KG1 (cell line): ENCODE measurements at regions not wholly inside any gene's neighbourhood (a gene's known extent, or its start where the extent isn't known, plus 50 kb on each side); places are given as distances from the start of the nearest gene placed in this dataset.

Experiments
- DNase-seq: peaks from one replicate; lab custom pipeline; 2025; lab: John Stamatoyannopoulos, UW

DNA sequence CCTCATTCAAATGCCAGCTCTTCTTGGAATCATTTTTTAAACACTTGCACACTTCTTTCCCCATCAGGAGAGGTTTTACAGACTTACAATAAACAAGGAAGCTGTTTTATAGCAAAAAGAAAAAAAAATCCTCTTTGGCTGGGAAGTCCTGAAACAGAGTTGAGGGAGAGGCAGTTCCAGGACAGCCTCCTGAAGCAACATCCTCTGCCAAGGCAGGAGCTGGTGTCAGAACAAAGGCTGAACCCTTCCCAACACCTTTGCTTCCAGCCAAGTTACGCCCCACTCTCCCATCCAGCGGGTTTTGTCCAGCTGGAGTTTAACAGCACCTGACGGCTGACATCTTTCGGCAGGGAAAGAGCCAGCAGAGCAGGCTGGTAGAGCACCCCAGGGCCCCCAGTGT, 287.8 kb downstream of the RRAGC start:
- DNase-seq: no peak

DNA sequence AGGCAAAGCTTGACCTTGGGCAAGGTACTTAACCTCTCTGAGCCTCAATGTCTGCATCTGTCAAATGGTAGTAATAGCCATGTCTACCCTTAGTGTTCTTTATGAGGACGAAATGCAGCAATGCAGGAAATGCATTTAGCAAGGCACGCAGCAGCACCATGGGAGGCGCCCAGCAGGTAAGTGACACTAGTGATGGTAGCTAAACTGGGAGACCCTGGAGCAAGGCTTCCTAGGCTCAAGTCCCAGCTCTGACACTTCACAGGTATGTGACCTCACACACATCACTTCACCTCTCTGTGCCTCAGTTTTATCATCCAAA, 289.0 kb downstream of the RRAGC start:
- no peak for DNase-seq

DNA sequence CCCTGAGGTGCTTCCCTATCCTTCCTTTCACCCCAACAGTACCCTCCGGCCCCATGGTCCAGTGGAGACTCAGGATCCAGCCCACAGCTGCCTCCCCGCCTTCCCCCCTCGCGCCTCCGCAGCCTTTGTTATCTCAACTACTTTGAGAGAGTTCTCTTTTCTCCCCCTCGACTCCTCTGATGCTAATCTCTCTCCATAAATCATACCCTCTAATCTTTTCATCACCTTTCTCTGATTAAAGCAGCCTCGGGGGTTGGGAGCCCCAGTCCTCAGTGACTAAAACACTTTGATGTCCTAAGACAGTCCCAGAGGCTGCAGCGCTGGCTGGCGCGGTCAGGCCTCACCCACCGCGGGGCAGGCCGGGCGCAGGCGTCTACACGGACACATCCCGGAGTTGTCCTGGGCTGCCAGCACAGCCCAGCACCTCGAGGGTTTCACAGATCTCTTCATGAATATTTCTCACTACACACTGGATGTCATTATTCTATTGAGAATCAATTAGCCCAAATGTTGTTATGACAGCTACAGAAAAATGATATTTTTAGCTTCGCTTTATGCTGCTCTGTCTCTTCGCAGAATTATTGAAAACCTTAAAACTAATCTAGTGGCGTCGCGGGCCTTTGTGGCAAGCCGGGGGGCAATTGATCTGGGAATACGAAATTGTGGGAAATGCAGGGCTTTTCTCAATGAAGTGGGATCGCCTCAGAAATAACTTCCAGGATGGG, 289.5 kb downstream of the RRAGC start:
- no peak for DNase-seq

GRCh38 chr1:38568061-38568857, 291.3 kb downstream of the RRAGC start:
- DNase-seq: no peak

DNA sequence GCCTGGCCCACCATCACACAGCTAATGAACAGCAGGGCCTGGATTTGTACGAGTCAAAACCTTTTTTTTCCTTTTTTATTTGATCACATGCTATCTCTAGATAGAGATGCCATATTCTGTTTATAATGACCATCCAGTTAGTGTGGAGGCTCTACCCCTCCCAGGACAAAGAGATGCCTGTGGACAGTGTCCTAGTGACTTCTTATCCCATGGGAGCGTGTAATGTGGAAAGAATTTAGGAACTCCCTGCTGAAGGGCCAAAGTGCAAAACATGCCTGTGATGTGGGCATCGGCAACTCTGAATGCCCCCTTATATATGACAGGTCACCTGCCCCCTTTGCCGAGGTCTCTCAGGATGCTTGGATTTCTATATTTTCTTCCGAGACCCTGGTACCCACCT, 292.2 kb downstream of the RRAGC start:
- DNase-seq: no peak

GRCh38 chr1:38565020-38565491, 294.5 kb downstream of the RRAGC start:
- no peak for DNase-seq

DNA sequence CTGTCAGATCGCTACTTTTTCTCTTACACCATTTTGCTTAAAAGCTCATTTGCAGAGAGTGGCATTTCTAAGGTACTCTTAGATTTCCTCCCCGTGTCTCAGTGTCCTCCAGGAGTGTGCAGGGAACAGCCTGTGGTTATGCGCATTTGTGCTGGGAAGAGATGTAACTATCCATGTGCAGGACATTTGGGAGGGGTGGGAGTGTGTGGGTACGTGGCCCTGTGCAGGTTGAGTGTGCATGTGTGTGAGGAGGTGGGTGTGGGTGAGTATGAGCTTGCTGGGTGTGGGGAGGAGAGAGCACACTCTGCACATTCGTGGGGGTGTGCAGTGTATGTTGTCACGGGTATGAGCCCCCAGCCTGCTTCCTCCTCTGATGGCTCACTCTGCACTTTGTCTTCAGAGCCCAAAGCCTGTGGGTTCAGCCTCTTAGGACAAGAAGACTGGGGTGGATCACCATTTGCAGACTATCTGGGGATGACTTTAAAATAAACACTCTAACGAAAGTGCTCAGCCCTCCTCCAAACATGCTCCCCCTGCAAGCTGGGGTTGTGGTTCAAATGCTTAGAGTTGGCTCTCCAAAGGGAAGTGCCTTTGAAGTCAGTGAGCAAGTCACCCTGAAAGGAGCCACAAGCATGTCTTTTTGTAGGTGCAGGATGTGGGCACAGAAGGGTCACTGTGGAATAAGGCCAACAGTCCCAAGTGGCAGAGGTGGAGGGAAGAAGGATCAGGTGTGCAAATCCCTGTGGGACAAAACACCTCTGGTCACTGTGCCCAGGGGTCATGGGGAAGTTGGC, 295.4 kb downstream of the RRAGC start:
- DNase-seq: no peak

DNA sequence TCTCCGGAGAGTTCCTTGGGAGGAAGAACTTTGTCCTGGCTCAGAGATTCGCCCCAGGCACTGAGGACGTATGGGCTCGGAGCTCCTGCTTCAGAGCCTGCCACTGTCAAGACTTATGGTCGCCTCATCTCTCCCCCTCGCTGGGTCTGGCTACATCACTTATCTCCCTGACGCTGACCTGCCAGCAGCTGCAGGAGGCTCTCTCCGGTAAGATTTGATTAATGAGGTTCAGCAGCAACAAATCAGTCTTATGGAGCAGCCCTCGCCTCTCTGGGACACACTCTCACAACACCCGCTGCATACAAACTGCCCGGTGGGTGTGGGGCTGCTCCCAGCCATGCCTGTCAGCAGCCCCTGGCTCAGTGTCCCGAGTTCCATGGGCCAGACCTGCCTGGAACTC, 297.8 kb downstream of the RRAGC start:
- no peak for DNase-seq

DNA sequence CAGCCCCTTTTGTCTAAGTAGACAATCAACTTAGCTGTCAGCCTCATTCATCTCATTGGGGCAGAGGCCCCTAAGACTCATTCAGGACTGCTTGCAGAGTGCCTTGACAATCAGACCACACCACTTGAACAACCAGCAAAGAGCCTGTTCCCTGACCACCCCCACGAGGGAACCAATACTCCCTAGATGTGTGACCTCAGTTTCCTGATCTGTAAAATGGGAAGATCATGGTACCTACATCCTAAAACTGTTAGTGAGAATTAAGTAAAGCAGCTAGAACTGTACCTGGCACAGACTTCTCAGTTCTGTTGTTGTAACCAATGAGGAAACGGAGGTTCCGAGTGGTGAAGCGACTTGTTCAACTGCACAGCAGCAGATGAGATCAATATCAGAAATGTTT, 298.5 kb downstream of the RRAGC start:
- no peak for DNase-seq

GRCh38 chr1:38560457-38560856, 299.1 kb downstream of the RRAGC start:
- no peak for DNase-seq

DNA sequence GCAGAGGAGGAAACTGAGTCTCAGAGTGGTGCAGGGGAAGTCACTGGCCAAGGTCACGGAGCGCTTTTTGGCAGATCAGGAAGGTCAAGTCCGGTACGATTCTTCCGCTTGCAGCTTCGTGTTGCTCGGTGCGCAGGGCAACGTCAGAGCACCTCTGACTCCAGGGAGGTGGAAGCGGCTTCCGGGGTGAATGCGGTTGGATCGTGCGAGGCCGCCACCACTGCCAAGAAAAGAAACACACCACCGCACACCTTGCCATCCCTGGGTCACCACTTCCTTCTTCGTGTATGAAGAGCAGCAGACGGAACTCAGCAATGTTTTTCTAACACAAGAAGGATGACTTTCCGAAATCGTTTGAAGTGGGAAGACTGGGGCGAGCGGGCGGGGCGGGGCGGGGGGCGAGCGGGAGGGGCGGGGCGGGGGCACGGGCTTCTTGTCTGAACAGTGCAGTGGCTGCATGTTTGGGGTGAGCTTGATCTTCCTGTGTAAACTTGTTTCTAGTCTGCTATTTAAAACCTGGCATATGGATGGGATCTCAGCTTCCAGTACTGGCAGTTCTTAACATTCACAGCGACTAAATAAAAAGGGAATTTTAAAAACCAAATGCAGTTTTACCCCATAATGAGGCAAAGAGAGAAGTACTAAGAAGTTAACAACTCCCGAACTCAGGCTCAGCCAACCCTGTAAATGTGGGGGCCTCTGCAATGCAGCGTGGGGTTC, 300.0 kb downstream of the RRAGC start:
- peak; percentile 53 for DNase-seq

DNA sequence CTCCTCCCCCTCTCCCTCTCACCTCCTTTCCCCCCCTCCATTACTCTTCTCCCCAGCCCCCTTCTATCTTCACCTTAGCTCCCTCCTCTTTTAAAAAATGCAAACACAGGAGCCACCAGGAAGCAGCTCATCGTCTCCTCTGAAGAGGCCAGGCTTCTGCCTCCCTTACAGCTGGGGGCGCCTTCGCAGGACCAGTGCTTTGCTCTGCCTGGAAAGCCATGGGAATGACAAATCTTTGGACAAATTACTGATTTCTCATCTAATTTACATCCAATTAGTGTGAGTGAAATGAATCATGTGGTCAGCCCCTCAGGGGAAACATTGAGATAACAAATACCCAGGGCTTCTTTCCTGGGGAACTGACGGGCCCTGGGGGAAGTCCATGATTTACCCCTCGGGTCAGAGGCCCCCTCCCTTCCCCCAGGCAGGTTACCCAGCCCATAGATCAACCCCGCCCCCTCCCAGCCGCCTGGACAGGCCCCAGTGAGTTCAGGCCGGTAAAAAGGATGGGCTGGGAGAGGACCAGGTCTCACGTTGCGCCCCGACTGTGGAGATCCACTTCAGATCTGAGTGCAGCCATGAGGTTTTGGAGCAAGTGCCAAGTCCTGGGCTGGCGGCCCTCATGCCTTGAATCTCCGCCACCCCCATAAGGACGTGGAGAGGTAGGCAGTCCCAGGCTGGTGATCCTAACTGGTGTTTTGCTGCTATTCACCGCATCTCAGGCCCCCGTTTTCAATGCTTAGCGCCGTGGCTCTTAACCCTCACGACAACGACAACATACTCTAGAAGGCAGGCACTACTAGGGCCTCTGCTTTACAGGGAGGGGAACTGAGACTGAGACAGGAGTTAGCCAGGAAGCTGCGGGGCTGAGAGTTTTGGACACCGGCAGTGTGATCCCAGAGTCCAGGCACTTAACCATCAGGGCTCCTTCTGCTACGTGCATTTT, 300.8 kb downstream of the RRAGC start:
- DNase-seq: no peak

DNA sequence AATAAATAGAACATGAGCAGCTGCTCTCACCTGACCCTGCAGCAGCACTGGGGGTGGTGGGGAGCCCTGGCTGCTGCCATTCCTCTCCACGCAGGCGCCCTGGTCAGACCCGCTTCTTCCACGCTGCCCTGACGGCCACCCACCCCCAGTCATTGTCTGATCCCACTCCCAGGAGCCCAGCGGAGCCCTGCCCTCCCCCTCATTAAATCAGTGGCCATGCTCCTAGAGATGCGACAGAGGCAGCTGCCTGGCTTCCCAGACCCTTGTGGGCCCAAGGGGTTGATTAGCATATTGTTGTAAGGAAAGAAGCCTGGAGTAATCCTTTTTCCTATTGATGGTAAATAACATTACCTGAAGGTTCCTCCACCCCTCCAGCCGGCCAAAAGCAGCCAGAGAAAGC, 301.5 kb downstream of the RRAGC start:
- no peak for DNase-seq

DNA sequence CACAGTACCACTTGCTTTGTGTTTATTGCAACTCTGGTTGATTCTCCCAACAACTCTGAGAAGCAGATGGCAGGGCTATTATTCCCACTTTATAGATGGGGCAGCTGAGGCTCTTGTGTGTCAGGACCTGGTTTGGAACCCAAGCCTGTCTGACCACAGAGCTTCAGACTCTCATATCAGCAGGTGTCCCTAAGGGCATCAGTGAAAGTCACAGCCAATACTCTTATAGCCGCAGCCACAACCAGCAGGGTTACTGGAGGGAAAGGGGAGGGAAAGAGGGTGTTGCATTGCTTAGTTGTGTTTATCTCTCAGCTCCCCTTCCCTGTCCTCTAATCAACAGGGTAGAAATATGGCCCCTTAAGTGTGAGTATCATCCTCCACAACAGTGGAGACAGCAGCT, 304.0 kb downstream of the RRAGC start:
- no peak for DNase-seq

- no peak for DNase-seq
Observed at GRCh38 chr1:38555130-38555529, 304.4 kb downstream of the RRAGC start.

DNA sequence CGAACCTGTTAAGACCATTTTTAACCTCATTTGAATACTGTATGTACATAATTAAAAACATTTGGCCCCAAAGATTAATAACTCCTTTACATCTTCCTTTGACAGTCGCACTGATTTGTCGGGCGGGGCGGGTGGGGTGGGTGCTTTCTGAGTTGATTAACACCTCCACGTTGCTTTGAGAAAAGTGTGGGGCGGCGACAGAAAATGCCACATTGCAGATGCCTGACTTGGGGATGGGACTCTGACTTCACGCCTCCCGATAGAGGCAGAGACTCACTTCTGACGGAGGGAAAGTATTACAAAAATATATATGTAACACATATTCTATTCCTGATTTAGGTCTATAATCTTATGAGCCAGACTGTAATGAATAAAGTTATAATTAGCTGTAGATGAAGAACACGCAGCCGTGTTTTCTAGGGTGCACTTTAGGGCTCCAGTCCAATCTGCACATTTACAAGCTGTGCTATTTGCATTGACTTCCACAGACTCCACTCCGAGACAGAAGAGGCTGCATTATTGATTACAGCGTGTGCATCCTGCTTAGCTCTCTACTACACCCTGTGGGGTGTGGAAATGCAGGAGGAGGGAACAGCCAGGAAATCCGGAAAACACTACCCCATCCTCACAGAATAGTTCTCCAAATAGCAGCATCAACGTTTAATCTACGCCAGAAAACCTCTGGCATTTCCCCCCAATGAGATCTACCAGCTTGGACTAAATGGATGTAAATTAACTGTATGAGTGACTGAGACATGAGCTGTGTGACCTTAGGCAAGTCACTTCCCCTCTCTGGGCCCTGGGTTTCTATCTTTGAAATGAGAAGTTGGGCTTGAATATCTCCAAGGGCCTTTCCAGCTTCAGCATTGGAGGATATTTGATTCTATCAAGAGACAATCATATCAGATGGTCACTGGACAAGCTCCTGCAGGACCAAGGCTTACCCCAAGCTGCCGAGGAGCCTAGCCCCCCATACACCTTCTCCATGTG, 308.0 kb downstream of the RRAGC start:
- no peak for DNase-seq

GRCh38 chr1:38549191-38549590, 310.4 kb downstream of the RRAGC start:
- DNase-seq: no peak

- DNase-seq: no peak
Observed at GRCh38 chr1:38547321-38547720, 312.3 kb downstream of the RRAGC start.

- no peak for DNase-seq
Observed at GRCh38 chr1:38546636-38547035, 312.9 kb downstream of the RRAGC start.

DNA sequence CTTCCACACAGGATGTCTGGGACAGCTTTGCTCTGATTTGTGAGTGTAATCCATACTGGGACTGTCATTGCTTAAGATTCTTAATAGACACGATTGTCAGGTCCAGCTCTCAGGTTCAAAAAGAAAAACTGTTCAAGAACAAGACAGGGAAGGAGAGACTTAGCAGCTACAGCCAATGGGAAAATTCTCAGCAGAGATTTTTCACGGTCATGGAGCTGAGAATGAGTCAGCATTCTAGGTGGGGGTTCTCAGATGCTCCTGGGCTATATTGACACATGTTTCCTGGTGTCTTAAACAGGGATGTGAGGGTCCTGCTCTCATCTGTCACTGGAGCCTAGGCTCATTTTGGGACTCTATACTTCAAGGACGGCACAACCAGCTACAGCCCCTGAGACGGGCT, 318.3 kb downstream of the RRAGC start:
- DNase-seq: no peak
